K562 (cell line): ENCODE measurements at regions not wholly inside any gene's neighbourhood (a gene's known extent, or its start where the extent isn't known, plus 50 kb on each side); places are given as distances from the start of the nearest gene placed in this dataset.
A peak's percentile ranks its signal among the peaks of the same experiment; 100 is the strongest.

Experiments used
- ATAC-seq: fragments of 200-7000 bp; cut with Tn5 transposase; 3 replicates; pipeline ENCODE4 v1.9.1; 2020; ENCODE audit warnings: moderate library complexity
- BruUV-seq: library from RNA; stranded (reverse); fragments of 400-500 nt; replicated peaks from 2 replicates; lab custom pipeline; 2021; lab: Mats Ljungman, UMichigan
- CTCF ChIA-PET: fragments of 300-600 bp; formaldehyde crosslinking; extraction: SDS; loops from one replicate; lab custom pipeline; 2021; ENCODE audit warnings: low intra/inter-chr PET ratio; lab: Yijun Ruan, JAX
- POLR2A ChIA-PET: fragments of 300-600, 350-650 bp; sonication (Branson Sonifier 250); formaldehyde crosslinking; extraction: SDS; loops from one replicate; lab custom pipeline; 2021; ENCODE audit warnings: antibody characterized with exemption, inconsistent platforms; lab: Yijun Ruan, JAX
- DNase-seq, 4 experiments: peaks; one replicate each; pipeline versions ENCODE4 v3.0.0 to v3.0.0-alpha.2; 2011 to 2018; ENCODE audit warnings: low spot score in 3 of 4, mixed read lengths in 3 of 4; ENCODE audit errors: extremely low read depth in 1 of 4
- FAIRE-seq: peaks from 2 replicates; lab custom pipeline; 2011; peaks lifted over from hg19 to GRCh38; lab: Jason Lieb, UNC
- H2AFZ ChIP-seq: 2 replicates; pipeline ENCODE4 v1.6.0; 2011; ENCODE audit warnings: low read depth, low read length, control low read depth, inconsistent platforms
- H3K27ac ChIP-seq: fragments of 200-600 bp; 3 replicates; pipeline ENCODE4 v1.8.0; 2011; ENCODE audit warnings: low read depth, mild to moderate bottlenecking, control low read depth, inconsistent platforms, low read length, moderate library complexity, mixed read lengths; ENCODE audit errors: extremely low read depth
- H3K27me3 ChIP-seq, 2 experiments: fragments of 300-600 bp in 1 of 2; 2 replicates in 1 of 2; 3 replicates in 1 of 2; pipeline versions ENCODE4 v1.6.0 to v1.8.0; 2011; ENCODE audit warnings: inconsistent platforms in 2 of 2, low read length in 2 of 2, mild to moderate bottlenecking in 1 of 2, mixed read lengths in 1 of 2, moderate library complexity in 1 of 2; ENCODE audit not compliant: control insufficient read depth in 2 of 2, insufficient read depth in 2 of 2
- H3K36me3 ChIP-seq: fragments of 300-600 bp; 3 replicates; pipeline ENCODE4 v1.8.0; 2011; ENCODE audit warnings: mild to moderate bottlenecking, low read length, inconsistent platforms; ENCODE audit not compliant: control insufficient read depth, insufficient read depth
- H3K4me1 ChIP-seq, 2 experiments: fragments of 200-600 bp in 1 of 2; replicated peaks in 1 of 2; 2 replicates in 1 of 2; 3 replicates in 1 of 2; pipeline versions ENCODE4 v1.5.1 to v1.8.0; 2011; ENCODE audit warnings: inconsistent platforms in 2 of 2, low read length in 2 of 2, mild to moderate bottlenecking in 1 of 2, mixed read lengths in 1 of 2, moderate library complexity in 1 of 2; ENCODE audit not compliant: control insufficient read depth in 2 of 2, insufficient read depth in 2 of 2
- H3K4me2 ChIP-seq: 2 replicates; pipeline ENCODE4 v1.6.1; 2011; ENCODE audit warnings: low read length, control low read depth, inconsistent platforms, mixed read lengths; ENCODE audit not compliant: insufficient read depth
- H3K4me3 ChIP-seq: fragments of 200-600 bp; sonication (generic), shearing (Covaris generic); 2 replicates; pipeline ENCODE4 v1.5.1; 2016; ENCODE audit warnings: control low read depth, inconsistent platforms
- H3K79me2 ChIP-seq: fragments of 200-600 bp; 3 replicates; pipeline ENCODE4 v1.8.0; 2011; ENCODE audit warnings: low read length, inconsistent platforms; ENCODE audit not compliant: control insufficient read depth, insufficient read depth
- H3K9ac ChIP-seq, 2 experiments: 2 replicates each; pipeline versions ENCODE4 v1.6.0 to v1.6.1; 2011; ENCODE audit warnings: low read depth in 2 of 2, low read length in 2 of 2, control low read depth in 1 of 2, inconsistent platforms in 1 of 2, mild to moderate bottlenecking in 1 of 2, mixed read lengths in 1 of 2; ENCODE audit not compliant: insufficient read depth in 1 of 2
- H3K9me1 ChIP-seq: one replicate; pipeline ENCODE4 v1.6.0; 2011; ENCODE audit warnings: inconsistent platforms, mild to moderate bottlenecking, low read length, moderate library complexity; ENCODE audit not compliant: control insufficient read depth, insufficient read depth
- H3K9me3 ChIP-seq: replicated peaks from 2 replicates; pipeline ENCODE4 v1.5.1; 2011; ENCODE audit warnings: low read depth, low read length, inconsistent platforms; ENCODE audit not compliant: control insufficient read depth, insufficient read depth
- H4K20me1 ChIP-seq: replicated peaks from 2 replicates; pipeline ENCODE4 v1.6.1; 2011; ENCODE audit warnings: low read length, inconsistent platforms, mixed read lengths; ENCODE audit not compliant: control insufficient read depth, insufficient read depth
- CBFB ChIP-seq: sonication (generic); formaldehyde crosslinking; IDR thresholded peaks from 2 replicates; pipeline ENCODE4 v1.4.0; 2020; ENCODE audit warnings: mild to moderate bottlenecking, missing genetic modification reagents
- CHD4 ChIP-seq: fragments of 200-600 bp; sonication (generic); IDR thresholded peaks from 3 replicates; pipeline ENCODE4 v1.6.1; 2012; ENCODE audit warnings: low read depth, mild to moderate bottlenecking, mixed read lengths, low read length, inconsistent platforms; ENCODE audit not compliant: insufficient read depth, insufficient replicate concordance, poor library complexity, severe bottlenecking
- CTCF ChIP-seq, 3 experiments: IDR thresholded peaks in 2 of 3; conservative IDR thresholded peaks in 1 of 3; 2 replicates each; pipeline ENCODE4 v1.5.1; 2011 to 2012; ENCODE audit warnings: low read length in 3 of 3, mild to moderate bottlenecking in 3 of 3, control low read depth in 2 of 3, improper control_type of control experiment in 1 of 3, inconsistent platforms in 1 of 3, low read depth in 1 of 3, mixed read lengths in 1 of 3, moderate library complexity in 1 of 3; ENCODE audit not compliant: insufficient read depth in 2 of 3
- DMBX1 ChIP-seq: fragments of 250-450 bp; sonication (Bioruptor Pico); IDR thresholded peaks from 2 replicates; pipeline ENCODE4 v1.8.0; 2022; ENCODE audit warnings: inconsistent platforms, mild to moderate bottlenecking, moderate library complexity, borderline replicate concordance
- ELF1 ChIP-seq: fragments of 200-800 bp; sonication (Bioruptor generic); IDR thresholded peaks from 2 replicates; pipeline ENCODE4 v1.6.1; 2016; ENCODE audit warnings: missing genetic modification characterization, missing compliant biosample characterization
- FOXK1 ChIP-seq: sonication (generic); formaldehyde crosslinking; IDR thresholded peaks from 2 replicates; pipeline ENCODE4 v1.8.0; 2022; ENCODE audit warnings: missing genetic modification reagents, mild to moderate bottlenecking, borderline replicate concordance
- GTF2A2 ChIP-seq: IDR thresholded peaks from 2 replicates; pipeline ENCODE4 v1.6.1; 2016; ENCODE audit warnings: mild to moderate bottlenecking, missing genetic modification characterization, missing compliant biosample characterization
- HEY1 ChIP-seq: fragments of 250-450 bp; sonication (Bioruptor Pico); IDR thresholded peaks from 2 replicates; pipeline ENCODE4 v1.5.0; 2020; ENCODE audit warnings: mild to moderate bottlenecking, moderate library complexity, borderline replicate concordance
- MED1 ChIP-seq: sonication (generic); formaldehyde crosslinking; IDR thresholded peaks from 2 replicates; pipeline ENCODE4 v1.8.1; 2023; ENCODE audit warnings: missing genetic modification reagents, borderline replicate concordance
- NR2F6 ChIP-seq: fragments of 450-650 bp; formaldehyde crosslinking; IDR thresholded peaks from 2 replicates; pipeline ENCODE4 v1.4.0; 2020; ENCODE audit warnings: mild to moderate bottlenecking
- TEAD4 ChIP-seq, 2 experiments: sonication (generic) in 1 of 2; formaldehyde crosslinking in 1 of 2; IDR thresholded peaks; 2 replicates each; pipeline versions ENCODE4 v1.6.1 to v1.8.0; 2012 to 2022; ENCODE audit warnings: borderline replicate concordance in 1 of 2, inconsistent platforms in 1 of 2, low read length in 1 of 2, mild to moderate bottlenecking in 1 of 2, missing genetic modification reagents in 1 of 2
- THRB ChIP-seq: fragments of 450-650 bp; formaldehyde crosslinking; conservative IDR thresholded peaks from 2 replicates; pipeline ENCODE4 v1.4.0; 2022; ENCODE audit warnings: mild to moderate bottlenecking, missing genetic modification characterization
- ZBTB43 ChIP-seq: sonication (generic); formaldehyde crosslinking; IDR thresholded peaks from 2 replicates; pipeline ENCODE4 v1.8.0; 2023; ENCODE audit warnings: mild to moderate bottlenecking, missing genetic modification reagents
- ZKSCAN1 ChIP-seq: fragments of 150-350 bp; IDR thresholded peaks from 2 replicates; pipeline ENCODE4 v1.6.1; 2016; ENCODE audit warnings: low read depth, low read length
- ZNF124 ChIP-seq: sonication (generic); formaldehyde crosslinking; IDR thresholded peaks from 2 replicates; pipeline ENCODE4 v1.8.1; 2022; ENCODE audit warnings: missing genetic modification reagents
- ZNF184 ChIP-seq: sonication (generic); formaldehyde crosslinking; IDR thresholded peaks from 2 replicates; pipeline ENCODE4 v1.5.0; 2020; ENCODE audit warnings: missing genetic modification reagents
- ZNF347 ChIP-seq: fragments of 450-650 bp; formaldehyde crosslinking; IDR thresholded peaks from 2 replicates; pipeline ENCODE4 v1.4.0; 2020; ENCODE audit warnings: low read depth, mild to moderate bottlenecking, moderate library complexity
- WGBS: fragments of 100-300 bp; shearing (Covaris generic); methylation state at CpG from one replicate; pipeline ENCODE4 v1.1.6; 2016; ENCODE audit warnings: low coverage, mixed read lengths; ENCODE audit not compliant: insufficient coverage; ENCODE audit errors: missing lambda C conversion rate; 5-methylcytosine and 5-hydroxymethylcytosine counted together
- in situ Hi-C: fragments of 300-500 bp; cut with MboI; formaldehyde crosslinking; loops from 4 replicates; pipeline ENCODE4 v1.15.0; 2018; ENCODE audit warnings: inconsistent platforms, mixed read lengths
- intact Hi-C: fragments of 100-400 bp; cut with micrococcal nuclease; formaldehyde crosslinking; loops from 2 replicates; pipeline ENCODE4 v1.14.2; 2022

GRCh38 chr2:64727013-64727767 is 73.5 kb upstream of the SERTAD2 start:
- Histone ChIP-seq H3K9ac (no peak overlapping the region), H3K4me1 (peaks cover 5 to 26% of the 10 kb centered on the region in 2 experiments), H3K4me3 (no peak overlapping the region), H3K4me2 (0 out of 2 replicates have a peak overlapping the region, but pooled peaks have one; percentile 6), H3K9me3 (no peaks in the 10 kb centered on the region), H3K36me3 (no peaks in the 10 kb centered on the region), H3K9me1 (no peaks in the 10 kb centered on the region), H3K27ac (peak overlapping the region; percentile 2; the same call in 1 of the 3 replicates), H2AFZ (peak overlapping the region; percentile 46), H3K27me3 (no peaks in the 10 kb centered on the region), H3K79me2 (no peaks in the 10 kb centered on the region), H4K20me1 (no peaks in the 10 kb centered on the region)
- intact Hi-C loops: no loop called here
- POLR2A ChIA-PET: interaction anchor here (1.0 to 1.8 kb wide), 5 partner anchors 11 to 73 kb away, joined by 3 to 6 read pairs (median 5); no protein-coding TSS in a partner anchor
- 23% methylated on average over 3 of the region's 3 CpGs for WGBS
- CTCF ChIA-PET: no interaction called here
- DNase-seq (no peak), FAIRE-seq (peak; percentile 26), ATAC-seq (peak; percentile 31)
- in situ Hi-C loops: no loop called here
- BruUV-seq: no TSS peak
- no peak for TF ChIP-seq CBFB (CRISPR knock-in tag)
- no peak for TF ChIP-seq MED1
- no peak for TF ChIP-seq HEY1 (CRISPR knock-in tag)
- no peak for TF ChIP-seq CTCF (IDR thresholded peaks at IDR 0.05 in 2 of 3, conservative IDR thresholded peaks at IDR 0.05 in 1 of 3; ENCODE audit: insufficient read depth in 2 of 3, low read depth in 1 of 3, low read length in 3 of 3)
- TF ChIP-seq ZBTB43: no peak
- TF ChIP-seq GTF2A2 (tag): no peak
- TF ChIP-seq THRB (CRISPR knock-in tag): no peak; the same call in 1 of the 2 replicates
- TF ChIP-seq TEAD4 (IDR thresholded peaks at IDR 0.05; ENCODE audit: low read length): no peak
- TF ChIP-seq TEAD4 (CRISPR knock-in tag; IDR thresholded peaks at IDR 0.05; ENCODE audit: borderline replicate concordance): no peak
- TF ChIP-seq ZNF124 (CRISPR knock-in tag): no peak
- no peak for TF ChIP-seq CHD4
- TF ChIP-seq ZNF347 (CRISPR knock-in tag): 0 out of 2 replicates have a peak, but pooled peaks have one; percentile 39
- peak; percentile 10; the same call in 1 of the 2 replicates for TF ChIP-seq NR2F6 (CRISPR knock-in tag)
- TF ChIP-seq FOXK1 (CRISPR knock-in tag): no peak
- no peak for TF ChIP-seq ZKSCAN1
- TF ChIP-seq ZNF184 (CRISPR knock-in tag): no peak
- peak; percentile 42; the same call in 1 of the 2 replicates for TF ChIP-seq ELF1 (tag)
- no peak for TF ChIP-seq DMBX1 (CRISPR knock-in tag)
